ENCODE measurements at regions not wholly inside any gene's neighbourhood (a gene's known extent, or its start where the extent isn't known, plus 50 kb on each side); places are given as distances from the start of the nearest gene placed in this dataset.

DNA sequence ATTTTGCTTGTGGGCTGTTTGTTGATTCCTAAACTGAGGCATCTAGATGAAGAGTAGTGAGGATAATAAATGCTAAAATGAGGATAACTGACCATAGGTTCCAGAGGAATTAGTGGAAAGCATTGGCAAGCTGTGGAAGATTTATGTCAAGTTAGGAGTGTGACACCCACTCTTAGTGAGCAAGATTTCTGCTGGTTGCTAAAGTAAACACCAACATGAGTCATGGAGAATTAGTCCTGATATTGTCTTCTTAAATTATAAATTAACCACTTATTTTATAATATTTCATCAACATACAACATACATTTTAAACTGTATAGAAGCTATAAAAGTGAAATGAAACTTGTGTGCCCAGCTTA is 328.2 kb downstream of the RPL10L start:
- intact Hi-C loops (cut with DNase I, micrococcal nuclease) = no loop called here
- no peak for DNase-seq
- ATAC-seq = no peak

DNA sequence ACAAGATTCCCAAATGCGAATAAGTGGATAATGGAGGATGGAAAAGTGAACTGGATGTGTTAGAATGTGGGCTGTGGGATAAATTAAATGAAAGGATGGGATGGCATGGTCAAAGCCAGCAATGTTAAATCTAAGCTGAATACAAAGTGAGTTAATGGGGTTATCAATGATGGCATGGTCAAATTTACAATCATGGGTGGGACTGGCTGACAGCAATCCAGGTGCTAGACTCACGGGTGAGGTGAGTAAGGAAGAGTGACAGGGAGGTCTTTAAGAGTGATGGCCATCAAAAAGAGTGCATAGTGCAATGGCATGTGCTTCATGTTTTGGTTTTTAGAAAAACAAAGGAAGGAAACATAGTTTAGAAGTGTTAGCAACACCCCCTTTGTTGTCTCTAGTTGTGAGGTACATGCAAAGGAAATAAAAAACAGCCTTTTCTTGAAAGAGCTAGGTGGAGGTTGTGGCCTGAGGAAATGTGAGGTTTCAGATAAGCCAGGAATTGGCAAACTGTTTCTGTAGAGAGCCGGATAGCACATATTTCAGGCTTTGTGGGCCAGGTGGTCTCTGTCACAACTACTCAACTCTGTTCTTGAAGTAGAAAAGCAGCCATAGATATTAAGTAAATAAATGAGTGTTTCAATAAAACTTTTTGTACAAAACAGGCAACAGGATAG is 328.7 kb downstream of the RPL10L start:
- ATAC-seq (no peak), DNase-seq (no peak)
- intact Hi-C loops (cut with DNase I, micrococcal nuclease) = no loop called here

- intact Hi-C loops (cut with DNase I, micrococcal nuclease) = no loop called here
- DNase-seq (no peak), ATAC-seq (no peak)
These were observed 329.5 kb downstream of the RPL10L start for GRCh38 chr14:46322076-46322475.

DNA sequence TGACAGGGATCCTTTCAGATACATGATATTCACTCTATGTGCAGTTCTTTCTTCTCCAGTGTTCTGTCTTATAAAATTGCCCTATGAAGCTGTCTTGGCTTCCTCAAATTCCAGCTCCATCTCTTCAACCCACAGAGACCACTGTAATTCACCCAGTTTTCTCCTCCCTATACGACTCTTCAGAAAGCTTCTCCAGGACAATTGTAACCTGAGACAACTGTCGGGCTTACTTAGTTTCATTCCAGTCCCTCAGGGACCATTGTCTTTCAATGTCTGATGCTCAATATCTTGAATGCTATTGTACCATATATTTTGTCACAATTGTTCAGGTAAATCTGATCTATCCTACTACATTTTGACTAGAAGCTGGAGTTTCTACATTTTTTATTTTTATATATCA is 345.3 kb downstream of the RPL10L start:
- ATAC-seq (no peak), DNase-seq (no peak)
- intact Hi-C loops (cut with DNase I, micrococcal nuclease) = no loop called here

DNA sequence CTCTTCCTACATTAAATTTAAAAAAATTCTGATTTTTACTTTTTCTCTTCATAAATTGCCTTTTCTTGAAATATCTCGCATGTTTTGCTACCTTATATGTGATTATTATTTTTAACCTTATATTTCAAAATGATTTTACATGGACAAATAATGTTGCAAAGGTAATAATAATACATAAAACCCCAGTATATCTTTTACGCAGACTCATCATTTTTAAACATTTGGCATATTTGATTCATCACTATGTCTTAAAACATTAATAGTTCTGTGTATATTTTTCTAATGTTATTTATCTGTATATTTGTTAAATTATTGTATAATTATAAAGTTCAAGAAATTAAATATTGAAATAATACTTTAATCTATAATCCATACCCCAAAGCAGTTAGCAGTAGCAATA is 350.8 kb downstream of the RPL10L start:
- DNase-seq (no peak), ATAC-seq (no peak)
- intact Hi-C loops (cut with DNase I, micrococcal nuclease) = no loop called here

DNA sequence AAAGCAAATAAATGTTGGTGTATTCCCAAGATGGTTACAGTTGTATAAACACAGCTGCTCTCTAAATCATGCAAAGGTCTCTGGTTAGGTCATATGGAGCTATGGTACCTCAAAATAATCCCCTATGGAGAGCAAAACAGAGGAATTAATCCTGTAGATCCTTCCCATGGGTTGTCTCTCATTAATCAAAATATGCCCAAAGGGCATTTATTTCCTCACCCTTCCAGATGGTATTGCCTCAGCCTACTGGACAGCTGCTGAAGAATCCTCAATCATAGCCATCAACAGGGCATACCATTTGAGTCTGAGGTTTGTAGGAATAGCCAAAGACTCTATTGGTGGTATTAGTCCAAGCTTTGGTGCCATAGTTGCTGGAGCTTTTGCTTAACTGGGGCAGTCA is 360.9 kb downstream of the RPL10L start:
- no peak for ATAC-seq

GRCh38 chr14:46279776-46280175 is 371.8 kb downstream of the RPL10L start:
- ATAC-seq (no peak), DNase-seq (no peak)
- intact Hi-C loops (cut with DNase I, micrococcal nuclease) = no loop called here

More for the DNA sequence above, 360.9 kb downstream of the RPL10L start:
- intact Hi-C loops (cut with DNase I, micrococcal nuclease) = no loop called here
- no peak for DNase-seq

- intact Hi-C loops (cut with DNase I, micrococcal nuclease) = no loop called here
- DNase-seq (no peak), ATAC-seq (no peak)
These were observed 372.3 kb downstream of the RPL10L start for GRCh38 chr14:46279327-46279726.

GRCh38 chr14:46259536-46259935 is 392.0 kb downstream of the RPL10L start:
- intact Hi-C loops (cut with DNase I, micrococcal nuclease) = no loop called here
- DNase-seq (no peak), ATAC-seq (no peak)

DNA sequence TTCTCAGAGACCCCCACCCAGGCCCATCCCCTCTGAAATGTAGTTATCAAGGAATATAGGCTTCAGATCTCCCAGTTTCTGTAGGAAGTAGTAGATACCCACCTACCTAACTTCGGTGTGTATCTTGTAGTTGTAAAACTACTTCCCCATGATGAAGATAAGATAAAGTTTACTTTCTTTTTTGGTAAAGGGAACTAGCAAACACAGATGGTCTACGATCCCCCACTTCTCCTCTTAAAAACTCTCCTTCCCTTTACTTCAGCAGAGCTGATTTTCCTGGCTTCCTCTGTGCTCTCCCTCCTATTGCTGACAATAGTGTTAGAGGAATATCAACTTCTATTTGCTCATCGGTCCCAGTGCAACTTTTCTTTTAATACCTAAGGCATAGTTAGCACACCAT is 395.2 kb downstream of the RPL10L start:
- ATAC-seq = no peak
- no peak for DNase-seq
- intact Hi-C loops (cut with DNase I, micrococcal nuclease) = no loop called here

- intact Hi-C loops (cut with DNase I, micrococcal nuclease) = no loop called here
These were observed 401.4 kb downstream of the RPL10L start for GRCh38 chr14:46250113-46250703.

GRCh38 chr14:46248001-46248630 is 403.5 kb downstream of the RPL10L start:
- intact Hi-C loops (cut with DNase I, micrococcal nuclease) = no loop called here
- ATAC-seq = no peak
- DNase-seq = no peak

More at GRCh38 chr14:46250113-46250703, 401.4 kb downstream of the RPL10L start:
- ATAC-seq = no peak
- no peak for DNase-seq

DNA sequence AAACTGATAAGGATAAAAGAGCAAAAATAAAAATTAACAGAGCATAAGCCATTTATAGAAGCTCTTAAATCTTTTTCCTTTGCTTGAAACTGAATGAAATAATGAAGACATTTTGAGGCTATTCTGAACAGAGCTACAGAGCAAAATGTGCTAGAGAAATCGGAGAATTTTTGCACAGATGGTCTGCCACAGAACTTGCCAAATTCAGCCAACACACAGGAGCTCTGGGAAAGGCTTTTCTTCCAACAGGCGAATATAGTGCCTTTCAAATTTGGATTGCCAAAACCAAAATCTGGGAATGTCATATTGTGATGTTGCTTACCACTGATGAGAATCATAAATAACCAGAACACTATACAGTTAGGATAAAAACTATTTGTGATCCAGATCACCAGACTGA is 406.3 kb downstream of the RPL10L start:
- no peak for ATAC-seq
- intact Hi-C loops (cut with DNase I, micrococcal nuclease) = no loop called here
- no peak for DNase-seq

- DNase-seq = no peak
- ATAC-seq = no peak
- intact Hi-C loops (cut with DNase I, micrococcal nuclease) = no loop called here
These were observed 417.8 kb downstream of the RPL10L start for GRCh38 chr14:46233786-46234185.

DNA sequence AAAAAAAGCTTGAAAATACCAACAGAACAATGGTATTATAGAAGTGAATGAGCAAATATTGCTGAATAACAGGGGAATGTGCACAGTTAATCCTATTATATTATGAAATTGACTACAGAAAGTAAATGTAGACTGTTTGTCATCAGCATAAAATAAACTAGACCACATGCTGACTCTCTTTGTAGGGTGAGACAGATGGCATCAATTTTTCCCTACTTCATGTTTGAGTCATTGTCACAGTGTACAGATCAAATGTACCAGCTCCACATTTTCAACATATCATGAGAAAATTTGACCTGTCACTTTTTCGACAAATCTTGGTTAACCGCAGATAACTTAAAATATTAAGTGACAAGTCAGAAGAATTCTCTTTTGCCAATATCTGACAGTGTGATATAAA is 421.0 kb downstream of the RPL10L start:
- intact Hi-C loops (cut with DNase I, micrococcal nuclease) = no loop called here
- ATAC-seq (no peak), DNase-seq (no peak)

DNA sequence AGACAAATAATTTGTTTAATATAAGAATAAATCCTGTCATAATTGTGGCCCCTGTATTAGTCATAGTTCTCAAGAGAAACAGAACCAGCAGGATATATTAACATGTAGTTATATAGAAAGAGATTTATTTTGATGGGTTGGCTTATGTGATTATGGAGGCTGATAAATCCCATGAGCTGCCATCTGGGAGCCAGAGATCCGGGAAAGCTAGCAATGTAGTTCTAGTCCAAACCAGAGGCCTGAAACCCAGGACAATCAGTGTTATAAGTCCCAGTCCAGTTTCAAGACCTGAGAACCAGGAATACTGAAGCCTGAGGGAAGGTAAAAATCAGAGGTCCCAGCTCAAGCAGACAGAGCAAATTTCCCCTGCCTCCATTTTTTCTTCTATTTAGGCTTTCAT is 435.8 kb downstream of the RPL10L start:
- DNase-seq (no peak), ATAC-seq (no peak)
- intact Hi-C loops (cut with DNase I, micrococcal nuclease) = no loop called here

- ATAC-seq = no peak
These were observed 452.9 kb downstream of the RPL10L start for GRCh38 chr14:46198676-46199075.

GRCh38 chr14:46197856-46198255 is 453.7 kb downstream of the RPL10L start:
- intact Hi-C loops (cut with DNase I, micrococcal nuclease) = no loop called here
- DNase-seq = no peak

More at GRCh38 chr14:46198676-46199075, 452.9 kb downstream of the RPL10L start:
- no peak for DNase-seq
- intact Hi-C loops (cut with DNase I, micrococcal nuclease) = no loop called here

More at GRCh38 chr14:46197856-46198255, 453.7 kb downstream of the RPL10L start:
- no peak for ATAC-seq

Measured in left colon (tissue), 2 donors.